ENCODE measurements at regions not wholly inside any gene's neighbourhood (a gene's known extent, or its start where the extent isn't known, plus 50 kb on each side); places are given as distances from the start of the nearest gene placed in this dataset.

DNA sequence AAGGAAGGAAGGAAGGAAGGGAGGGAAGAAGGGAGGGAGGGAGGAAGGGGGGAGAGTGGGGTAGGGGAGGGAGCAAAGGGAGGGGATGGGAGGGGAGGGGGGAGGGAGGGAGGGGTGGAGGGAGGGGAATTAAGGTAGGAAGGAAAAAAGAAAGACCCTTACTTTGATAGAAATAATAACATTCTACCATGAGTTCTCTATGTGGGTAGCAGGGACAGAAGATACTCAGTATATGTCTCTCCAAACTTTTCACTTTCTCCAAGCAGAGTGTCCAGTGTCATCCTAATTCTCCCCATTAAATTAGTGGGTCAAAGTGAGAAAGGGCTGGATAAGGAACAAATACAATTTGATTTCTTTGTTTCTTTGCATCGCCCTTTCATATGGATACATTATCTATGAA is 553.4 kb upstream of the USP15 start:
- TF ChIP-seq, protein P1, sequence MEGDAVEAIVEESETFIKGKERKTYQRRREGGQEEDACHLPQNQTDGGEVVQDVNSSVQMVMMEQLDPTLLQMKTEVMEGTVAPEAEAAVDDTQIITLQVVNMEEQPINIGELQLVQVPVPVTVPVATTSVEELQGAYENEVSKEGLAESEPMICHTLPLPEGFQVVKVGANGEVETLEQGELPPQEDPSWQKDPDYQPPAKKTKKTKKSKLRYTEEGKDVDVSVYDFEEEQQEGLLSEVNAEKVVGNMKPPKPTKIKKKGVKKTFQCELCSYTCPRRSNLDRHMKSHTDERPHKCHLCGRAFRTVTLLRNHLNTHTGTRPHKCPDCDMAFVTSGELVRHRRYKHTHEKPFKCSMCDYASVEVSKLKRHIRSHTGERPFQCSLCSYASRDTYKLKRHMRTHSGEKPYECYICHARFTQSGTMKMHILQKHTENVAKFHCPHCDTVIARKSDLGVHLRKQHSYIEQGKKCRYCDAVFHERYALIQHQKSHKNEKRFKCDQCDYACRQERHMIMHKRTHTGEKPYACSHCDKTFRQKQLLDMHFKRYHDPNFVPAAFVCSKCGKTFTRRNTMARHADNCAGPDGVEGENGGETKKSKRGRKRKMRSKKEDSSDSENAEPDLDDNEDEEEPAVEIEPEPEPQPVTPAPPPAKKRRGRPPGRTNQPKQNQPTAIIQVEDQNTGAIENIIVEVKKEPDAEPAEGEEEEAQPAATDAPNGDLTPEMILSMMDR (IDR thresholded peaks at IDR 0.05; ENCODE audit: low read depth, low read length, missing input control) = no peak
- TF ChIP-seq, protein P2, sequence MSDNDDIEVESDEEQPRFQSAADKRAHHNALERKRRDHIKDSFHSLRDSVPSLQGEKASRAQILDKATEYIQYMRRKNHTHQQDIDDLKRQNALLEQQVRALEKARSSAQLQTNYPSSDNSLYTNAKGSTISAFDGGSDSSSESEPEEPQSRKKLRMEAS (IDR thresholded peaks at IDR 0.05) = no peak
- no peak for TF ChIP-seq RAD21 (IDR thresholded peaks at IDR 0.05)
- TF ChIP-seq, protein P3, sequence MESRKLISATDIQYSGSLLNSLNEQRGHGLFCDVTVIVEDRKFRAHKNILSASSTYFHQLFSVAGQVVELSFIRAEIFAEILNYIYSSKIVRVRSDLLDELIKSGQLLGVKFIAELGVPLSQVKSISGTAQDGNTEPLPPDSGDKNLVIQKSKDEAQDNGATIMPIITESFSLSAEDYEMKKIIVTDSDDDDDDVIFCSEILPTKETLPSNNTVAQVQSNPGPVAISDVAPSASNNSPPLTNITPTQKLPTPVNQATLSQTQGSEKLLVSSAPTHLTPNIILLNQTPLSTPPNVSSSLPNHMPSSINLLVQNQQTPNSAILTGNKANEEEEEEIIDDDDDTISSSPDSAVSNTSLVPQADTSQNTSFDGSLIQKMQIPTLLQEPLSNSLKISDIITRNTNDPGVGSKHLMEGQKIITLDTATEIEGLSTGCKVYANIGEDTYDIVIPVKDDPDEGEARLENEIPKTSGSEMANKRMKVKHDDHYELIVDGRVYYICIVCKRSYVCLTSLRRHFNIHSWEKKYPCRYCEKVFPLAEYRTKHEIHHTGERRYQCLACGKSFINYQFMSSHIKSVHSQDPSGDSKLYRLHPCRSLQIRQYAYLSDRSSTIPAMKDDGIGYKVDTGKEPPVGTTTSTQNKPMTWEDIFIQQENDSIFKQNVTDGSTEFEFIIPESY (IDR thresholded peaks at IDR 0.05) = no peak
- no peak for TF ChIP-seq HNF4A (conservative IDR thresholded peaks at IDR 0.05)
- TF ChIP-seq, protein P4, sequence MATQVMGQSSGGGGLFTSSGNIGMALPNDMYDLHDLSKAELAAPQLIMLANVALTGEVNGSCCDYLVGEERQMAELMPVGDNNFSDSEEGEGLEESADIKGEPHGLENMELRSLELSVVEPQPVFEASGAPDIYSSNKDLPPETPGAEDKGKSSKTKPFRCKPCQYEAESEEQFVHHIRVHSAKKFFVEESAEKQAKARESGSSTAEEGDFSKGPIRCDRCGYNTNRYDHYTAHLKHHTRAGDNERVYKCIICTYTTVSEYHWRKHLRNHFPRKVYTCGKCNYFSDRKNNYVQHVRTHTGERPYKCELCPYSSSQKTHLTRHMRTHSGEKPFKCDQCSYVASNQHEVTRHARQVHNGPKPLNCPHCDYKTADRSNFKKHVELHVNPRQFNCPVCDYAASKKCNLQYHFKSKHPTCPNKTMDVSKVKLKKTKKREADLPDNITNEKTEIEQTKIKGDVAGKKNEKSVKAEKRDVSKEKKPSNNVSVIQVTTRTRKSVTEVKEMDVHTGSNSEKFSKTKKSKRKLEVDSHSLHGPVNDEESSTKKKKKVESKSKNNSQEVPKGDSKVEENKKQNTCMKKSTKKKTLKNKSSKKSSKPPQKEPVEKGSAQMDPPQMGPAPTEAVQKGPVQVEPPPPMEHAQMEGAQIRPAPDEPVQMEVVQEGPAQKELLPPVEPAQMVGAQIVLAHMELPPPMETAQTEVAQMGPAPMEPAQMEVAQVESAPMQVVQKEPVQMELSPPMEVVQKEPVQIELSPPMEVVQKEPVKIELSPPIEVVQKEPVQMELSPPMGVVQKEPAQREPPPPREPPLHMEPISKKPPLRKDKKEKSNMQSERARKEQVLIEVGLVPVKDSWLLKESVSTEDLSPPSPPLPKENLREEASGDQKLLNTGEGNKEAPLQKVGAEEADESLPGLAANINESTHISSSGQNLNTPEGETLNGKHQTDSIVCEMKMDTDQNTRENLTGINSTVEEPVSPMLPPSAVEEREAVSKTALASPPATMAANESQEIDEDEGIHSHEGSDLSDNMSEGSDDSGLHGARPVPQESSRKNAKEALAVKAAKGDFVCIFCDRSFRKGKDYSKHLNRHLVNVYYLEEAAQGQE (IDR thresholded peaks at IDR 0.05) = no peak
- no peak for TF ChIP-seq JUND (IDR thresholded peaks at IDR 0.05)
- no peak for TF ChIP-seq EGR1 (IDR thresholded peaks at IDR 0.05; ENCODE audit: low read depth in 2 of 2)
